K562 (cell line): ENCODE measurements at regions not wholly inside any gene's neighbourhood (a gene's known extent, or its start where the extent isn't known, plus 50 kb on each side); places are given as distances from the start of the nearest gene placed in this dataset.

Source experiments
- BRF2 ChIP-seq: IDR thresholded peaks from 3 replicates; pipeline ENCODE4 v1.6.1; 2011; ENCODE audit warnings: borderline replicate concordance, mild to moderate bottlenecking; ENCODE audit not compliant: insufficient read length, insufficient read depth
- PRDM10 ChIP-seq: fragments of 450-650 bp; IDR thresholded peaks from 2 replicates; pipeline ENCODE4 v1.6.1; 2018; ENCODE audit not compliant: partially characterized antibody
- PREB ChIP-seq: sonication (generic); formaldehyde crosslinking; IDR thresholded peaks from 2 replicates; pipeline ENCODE4 v1.8.1; 2023; ENCODE audit warnings: mild to moderate bottlenecking, missing genetic modification reagents
- SFPQ ChIP-seq: fragments of 200-400 bp; formaldehyde crosslinking; IDR thresholded peaks from 2 replicates; pipeline ENCODE4 v1.6.1; 2017; ENCODE audit warnings: mild to moderate bottlenecking, low read depth, low read length, moderate library complexity
- SMARCE1 ChIP-seq: fragments of 450-650 bp; IDR thresholded peaks from 2 replicates; pipeline ENCODE4 v1.7.1; 2016; ENCODE audit warnings: mild to moderate bottlenecking
- SNAPC5 ChIP-seq: fragments of 250-450 bp; sonication (Bioruptor Pico); IDR thresholded peaks from 2 replicates; pipeline ENCODE4 v1.8.0; 2021; ENCODE audit warnings: moderate library complexity, mild to moderate bottlenecking, inconsistent platforms
- ZNF324 ChIP-seq: fragments of 250-450 bp; sonication (Bioruptor Pico); IDR thresholded peaks from 2 replicates; pipeline ENCODE4 v1.4.0; 2020; ENCODE audit warnings: mild to moderate bottlenecking
- ZNF699 ChIP-seq: fragments of 250-450 bp; sonication (Bioruptor Pico); IDR thresholded peaks from 2 replicates; pipeline ENCODE4 v1.8.0; 2021; ENCODE audit warnings: mild to moderate bottlenecking, moderate library complexity; ENCODE audit not compliant: insufficient replicate concordance
- TF ChIP-seq, protein P1 (sequence below): fragments of 250-450 bp; sonication (Bioruptor Pico); IDR thresholded peaks from 2 replicates; pipeline ENCODE4 v1.9.0; 2021; ENCODE audit warnings: mild to moderate bottlenecking

DNA sequence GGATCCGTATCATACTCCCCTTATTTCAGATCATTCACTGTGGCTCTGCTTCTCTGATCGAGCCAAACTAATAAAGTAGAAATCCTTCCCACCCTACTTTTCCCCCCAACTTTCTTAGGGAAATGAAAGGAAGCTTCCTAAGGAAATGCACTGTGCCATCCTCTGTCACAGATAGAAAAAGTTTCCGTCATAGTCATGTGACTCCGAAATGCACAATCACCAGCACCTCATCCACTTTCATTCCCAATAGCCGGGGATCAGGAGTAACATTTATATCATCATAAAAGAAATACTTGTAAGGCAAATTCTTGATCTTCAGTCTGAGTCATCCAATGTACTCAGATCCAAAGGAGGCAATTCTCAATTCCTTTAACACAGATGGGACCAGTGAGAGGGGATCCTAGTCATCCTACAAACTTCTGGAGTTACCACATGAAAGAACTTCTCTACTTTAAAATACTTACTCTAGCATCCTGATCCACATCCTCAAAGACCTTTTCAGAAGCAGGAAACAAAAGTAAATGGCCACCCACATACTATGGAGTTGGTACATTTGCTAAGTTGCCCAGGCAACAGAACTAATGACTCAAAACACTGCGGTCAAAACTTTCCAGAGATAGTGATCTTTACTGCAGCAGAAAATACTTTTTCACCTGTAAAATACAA is 97.8 kb upstream of the ZC3H11B start (continued):
- TF ChIP-seq SMARCE1 (peak; percentile 47; the same call in 1 of the 2 replicates), SFPQ (no peak), PREB (CRISPR knock-in tag) (no peak), PRDM10 (peak; percentile 87), BRF2 (no peak), SNAPC5 (CRISPR knock-in tag) (no peak), ZNF699 (CRISPR knock-in tag) (no peak), ZNF324 (no peak)
- TF ChIP-seq, protein P1, sequence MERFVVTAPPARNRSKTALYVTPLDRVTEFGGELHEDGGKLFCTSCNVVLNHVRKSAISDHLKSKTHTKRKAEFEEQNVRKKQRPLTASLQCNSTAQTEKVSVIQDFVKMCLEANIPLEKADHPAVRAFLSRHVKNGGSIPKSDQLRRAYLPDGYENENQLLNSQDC, result no peak
